H1 (cell line): ENCODE measurements at regions not wholly inside any gene's neighbourhood (a gene's known extent, or its start where the extent isn't known, plus 50 kb on each side); places are given as distances from the start of the nearest gene placed in this dataset.
A peak's percentile ranks its signal among the peaks of the same experiment; 100 is the strongest.

Experiments
- CTCF ChIA-PET: fragments of 300-600 bp; sonication (Branson Sonifier 250); formaldehyde crosslinking; loops from one replicate; lab custom pipeline; 2021; ENCODE audit not compliant: partially characterized antibody; lab: Charles Lee
- POLR2A ChIA-PET: fragments of 300-600 bp; sonication (Branson Sonifier 250); formaldehyde crosslinking; loops from one replicate; lab custom pipeline; 2021; ENCODE audit warnings: inconsistent platforms; ENCODE audit not compliant: partially characterized antibody; lab: Charles Lee
- DNase-seq, 2 experiments: peaks; one replicate each; pipeline versions ENCODE4 v3.0.0 to v3.0.0-alpha.2; 2010 to 2022; ENCODE audit warnings: low spot score in 2 of 2, low read depth in 1 of 2, mixed read lengths in 1 of 2
- FAIRE-seq: peaks from 2 replicates; lab custom pipeline; 2011; peaks lifted over from hg19 to GRCh38; lab: Jason Lieb, UNC
- H2AFZ ChIP-seq: 2 replicates; pipeline ENCODE4 v1.8.1; 2012; ENCODE audit warnings: low read length, inconsistent platforms
- H2AK5ac ChIP-seq: 2 replicates; pipeline ENCODE4 v1.6.1; 2013; ENCODE audit warnings: low read depth, low read length
- H2BK120ac ChIP-seq: replicated peaks from 2 replicates; pipeline ENCODE3; 2013; ENCODE audit warnings: low read depth, low read length, inconsistent platforms
- H2BK12ac ChIP-seq: 2 replicates; pipeline ENCODE4 v1.6.1; 2013; ENCODE audit warnings: low read depth, low read length
- H2BK15ac ChIP-seq: 2 replicates; pipeline ENCODE4 v1.6.1; 2013; ENCODE audit warnings: low read length
- H2BK20ac ChIP-seq: 2 replicates; pipeline ENCODE4 v1.6.1; 2013; ENCODE audit warnings: low read length
- H2BK5ac ChIP-seq: 2 replicates; pipeline ENCODE4 v1.6.1; 2013; ENCODE audit warnings: low read depth, low read length
- H3K14ac ChIP-seq: 2 replicates; pipeline ENCODE4 v1.6.1; 2013; ENCODE audit warnings: inconsistent platforms; ENCODE audit not compliant: insufficient read length
- H3K18ac ChIP-seq: 2 replicates; pipeline ENCODE4 v1.6.1; 2013; ENCODE audit warnings: low read length; ENCODE audit errors: extremely low read depth
- H3K23ac ChIP-seq: 2 replicates; pipeline ENCODE4 v1.6.1; 2013; ENCODE audit warnings: inconsistent platforms; ENCODE audit not compliant: insufficient read length
- H3K23me2 ChIP-seq: 2 replicates; pipeline ENCODE4 v1.6.1; 2013; ENCODE audit warnings: low read depth, low read length
- H3K27ac ChIP-seq: 2 replicates; pipeline ENCODE4 v1.6.1; 2011; ENCODE audit warnings: low read depth, low read length, inconsistent platforms
- H3K27me3 ChIP-seq, 4 experiments: replicated peaks in 1 of 4; 1 replicate in 1 of 4; 2 replicates in 3 of 4; pipeline versions ENCODE4 v1.6.1 to v1.8.1; 2011 to 2013; ENCODE audit warnings: low read length in 3 of 4, mild to moderate bottlenecking in 3 of 4, inconsistent platforms in 2 of 4, mixed read lengths in 2 of 4, moderate library complexity in 1 of 4; ENCODE audit not compliant: control insufficient read depth in 3 of 4, insufficient read depth in 3 of 4; ENCODE audit errors: extremely low read depth in 1 of 4
- H3K36me3 ChIP-seq, 4 experiments: 2 replicates each; pipeline versions ENCODE4 v1.6.1 to v1.8.1; 2011 to 2013; ENCODE audit warnings: mild to moderate bottlenecking in 4 of 4, low read length in 3 of 4, moderate library complexity in 2 of 4, control low read depth in 1 of 4, inconsistent platforms in 1 of 4; ENCODE audit not compliant: insufficient read depth in 4 of 4, control insufficient read depth in 2 of 4
- H3K4ac ChIP-seq: replicated peaks from 2 replicates; pipeline ENCODE3; 2013; ENCODE audit warnings: low read length, low read depth, mixed read lengths, inconsistent platforms; ENCODE audit not compliant: insufficient read length
- H3K4me1 ChIP-seq, 4 experiments: replicated peaks in 1 of 4; 1 replicate in 1 of 4; 2 replicates in 3 of 4; pipeline versions ENCODE4 v1.6.1 to v1.8.1; 2011 to 2013; ENCODE audit warnings: low read length in 3 of 4, inconsistent platforms in 2 of 4, mixed read lengths in 1 of 4; ENCODE audit not compliant: insufficient read depth in 4 of 4, control insufficient read depth in 3 of 4
- H3K4me2 ChIP-seq, 2 experiments: 2 replicates each; pipeline versions ENCODE4 v1.6.1 to v1.8.1; 2011 to 2013; ENCODE audit warnings: low read depth in 2 of 2, low read length in 2 of 2, control low read depth in 1 of 2, inconsistent platforms in 1 of 2, mild to moderate bottlenecking in 1 of 2; ENCODE audit not compliant: insufficient read depth in 1 of 2
- H3K4me3 ChIP-seq, 4 experiments: fragments of 200-600, 300-600 bp in 1 of 4; sonication (generic), shearing (Covaris generic), sonication (Bioruptor Twin) in 1 of 4; 2 replicates each; pipeline versions ENCODE4 v1.5.1 to v1.8.1; 2011 to 2016; ENCODE audit warnings: low read length in 4 of 4, low read depth in 3 of 4, control low read depth in 2 of 4, inconsistent platforms in 2 of 4, mild to moderate bottlenecking in 2 of 4, mixed read lengths in 1 of 4, moderate library complexity in 1 of 4; ENCODE audit not compliant: insufficient read depth in 2 of 4; ENCODE audit errors: extremely low read depth in 1 of 4
- H3K56ac ChIP-seq: replicated peaks from 2 replicates; pipeline ENCODE3; 2013; ENCODE audit warnings: low read depth, mild to moderate bottlenecking, mixed read lengths, low read length, inconsistent platforms; ENCODE audit not compliant: insufficient read length
- H3K79me1 ChIP-seq: 2 replicates; pipeline ENCODE4 v1.6.1; 2013; ENCODE audit warnings: low read depth, low read length, control low read depth
- H3K79me2 ChIP-seq, 2 experiments: 2 replicates each; pipeline versions ENCODE4 v1.6.1 to v1.8.1; 2012 to 2013; ENCODE audit warnings: low read length in 2 of 2, mild to moderate bottlenecking in 2 of 2, inconsistent platforms in 1 of 2; ENCODE audit not compliant: insufficient read depth in 2 of 2, control insufficient read depth in 1 of 2
- H3K9ac ChIP-seq, 4 experiments: replicated peaks in 1 of 4; 1 replicate in 1 of 4; 2 replicates in 3 of 4; pipeline versions ENCODE4 v1.6.1 to v1.8.1; 2011 to 2013; ENCODE audit warnings: low read depth in 3 of 4, low read length in 3 of 4, control low read depth in 2 of 4, mild to moderate bottlenecking in 2 of 4, moderate library complexity in 2 of 4, inconsistent platforms in 1 of 4; ENCODE audit errors: extremely low read depth in 1 of 4
- H3K9me3 ChIP-seq, 2 experiments: 2 replicates each; pipeline versions ENCODE4 v1.6.1 to v1.8.1; 2012 to 2013; ENCODE audit warnings: mild to moderate bottlenecking in 2 of 2, moderate library complexity in 2 of 2, control low read depth in 1 of 2, inconsistent platforms in 1 of 2, low read depth in 1 of 2, low read length in 1 of 2, mixed read lengths in 1 of 2; ENCODE audit not compliant: insufficient read depth in 2 of 2
- H4K20me1 ChIP-seq, 2 experiments: replicated peaks in 1 of 2; 2 replicates each; pipeline versions ENCODE3 to v1.8.1; 2011 to 2013; ENCODE audit warnings: inconsistent platforms in 2 of 2, low read length in 2 of 2, mild to moderate bottlenecking in 1 of 2; ENCODE audit not compliant: insufficient read depth in 2 of 2, control insufficient read depth in 1 of 2
- H4K5ac ChIP-seq: 2 replicates; pipeline ENCODE4 v1.6.1; 2013; ENCODE audit warnings: low read length, low read depth, mixed read lengths, inconsistent platforms; ENCODE audit not compliant: insufficient read length
- H4K8ac ChIP-seq: 2 replicates; pipeline ENCODE4 v1.8.0; 2013; ENCODE audit warnings: mild to moderate bottlenecking, moderate library complexity, low read length, inconsistent platforms; ENCODE audit not compliant: insufficient read depth; ENCODE audit errors: extremely low read depth
- H4K91ac ChIP-seq: replicated peaks from 2 replicates; pipeline ENCODE3; 2013; ENCODE audit warnings: low read length, mixed read lengths, inconsistent platforms; ENCODE audit not compliant: insufficient read length
- CTCF ChIP-seq, 3 experiments: IDR thresholded peaks; 1 replicate in 2 of 3; 2 replicates in 1 of 3; pipeline versions ENCODE4 v1.5.1 to v1.6.1; 2011; ENCODE audit warnings: low read length in 3 of 3, mild to moderate bottlenecking in 3 of 3, inconsistent platforms in 2 of 3, low read depth in 1 of 3, moderate library complexity in 1 of 3; ENCODE audit not compliant: insufficient read depth in 1 of 3; ENCODE audit errors: control extremely low read depth in 1 of 3
- EP300 ChIP-seq, 2 experiments: IDR thresholded peaks; 1 replicate in 1 of 2; 2 replicates in 1 of 2; pipeline ENCODE4 v1.6.1; 2011 to 2012; ENCODE audit warnings: low read depth in 2 of 2, low read length in 2 of 2, mild to moderate bottlenecking in 2 of 2, borderline replicate concordance in 1 of 2, inconsistent platforms in 1 of 2, moderate library complexity in 1 of 2
- RBBP5 ChIP-seq: IDR thresholded peaks from 2 replicates; pipeline ENCODE4 v1.7.1; 2012; ENCODE audit warnings: low read depth, mild to moderate bottlenecking, inconsistent platforms, low read length, moderate library complexity, borderline replicate concordance
- TCF12 ChIP-seq: IDR thresholded peaks from 2 replicates; pipeline ENCODE4 v1.6.1; 2011; ENCODE audit warnings: low read depth, mild to moderate bottlenecking, low read length
- ZNF274 ChIP-seq: IDR thresholded peaks from 2 replicates; pipeline ENCODE4 v1.7.0; 2012; ENCODE audit warnings: low read length, borderline replicate concordance; ENCODE audit errors: extremely low read depth
- WGBS, 2 experiments: shearing (Covaris generic) in 1 of 2; methylation state at CpG; one replicate each; pipeline versions ENCODE4 v1.1.6 to v1.1.7; 2013 to 2015; ENCODE audit warnings: low lambda C conversion rate in 2 of 2, mixed read lengths in 2 of 2, inconsistent platforms in 1 of 2, low coverage in 1 of 2, missing lambda C conversion rate in 1 of 2; ENCODE audit not compliant: insufficient replicate concordance in 2 of 2, insufficient coverage in 1 of 2, insufficient read length in 1 of 2; ENCODE audit errors: extremely low coverage in 1 of 2, missing lambda C conversion rate in 1 of 2; 5-methylcytosine and 5-hydroxymethylcytosine counted together

- Histone ChIP-seq H3K27ac (no peak overlapping the region), H2AFZ (peak overlapping the region; percentile 2; the same call in 1 of the 2 replicates), H3K23ac (no peak overlapping the region), H3K18ac (no peak overlapping the region), H2BK15ac (no peak overlapping the region), H4K20me1 (no peaks in the 10 kb centered on the region), H2BK120ac (no peak overlapping the region), H3K79me1 (no peaks in the 10 kb centered on the region), H3K14ac (no peak overlapping the region), H3K9ac (no peak overlapping the region), H3K4me2 (no peak overlapping the region), H3K4me1 (peaks cover 0 to 11% (median 5%) of the 10 kb centered on the region in 4 experiments; a peak in 3 of 7 replicates), H3K56ac (no peak overlapping the region), H2BK5ac (no peak overlapping the region), H3K4me3 (no peak overlapping the region), H3K23me2 (no peaks in the 10 kb centered on the region; the same call in 1 of the 2 replicates), H3K79me2 (no peaks in the 10 kb centered on the region), H3K36me3 (no peaks in the 10 kb centered on the region; a peak in 1 of 8 replicates), H2BK12ac (no peak overlapping the region), H3K9me3 (no peaks in the 10 kb centered on the region), H4K8ac (no peak overlapping the region), H4K91ac (no peak overlapping the region), H2AK5ac (no peak overlapping the region), H4K5ac (no peak overlapping the region), H3K4ac (no peak overlapping the region), H3K27me3 (no peaks in the 10 kb centered on the region), H2BK20ac (no peak overlapping the region)
- 78% methylated on average over 6 of the region's 6 CpGs; no CpG with 5 or more reads in 1 of the 2 experiments for WGBS, 2 experiments
- peak in 1 of 2 experiments; percentile 52 for DNase-seq
- FAIRE-seq = peak; percentile 90
- ChIA-PET POLR2A (no interaction called here), CTCF (interaction anchor here (0.5 to 1.3 kb wide), 11 partner anchors 9 to 1211 kb away, joined by 3 to 5 read pairs (median 3); no protein-coding TSS in a partner anchor)
- TF ChIP-seq TCF12 (no peak), ZNF274 (no peak), CTCF (IDR thresholded peaks at IDR 0.05; ENCODE audit: control extremely low read depth in 1 of 3, insufficient read depth in 1 of 3, low read depth in 1 of 3, low read length in 3 of 3) (peak; percentile 42 to 62 (median 52)), RBBP5 (no peak), EP300 (IDR thresholded peaks at IDR 0.05; ENCODE audit: borderline replicate concordance in 1 of 2, low read depth in 2 of 2, low read length in 2 of 2) (no peak)
These were observed 1066.8 kb upstream of the CITED2 start for GRCh38 chr6:140441256-140441655.
